OCI-LY7 (cell line): ENCODE measurements at regions not wholly inside any gene's neighbourhood (a gene's known extent, or its start where the extent isn't known, plus 50 kb on each side); places are given as distances from the start of the nearest gene placed in this dataset.

Experiments
- CTCF ChIP-seq: fragments of 200-600 bp; sonication (generic); conservative IDR thresholded peaks from 2 replicates; pipeline ENCODE4 v1.5.1; 2014; ENCODE audit warnings: mild to moderate bottlenecking, antibody characterized with exemption, low read length, moderate library complexity, mixed read lengths
- EZH2phosphoT487 ChIP-seq: fragments of 200-600 bp; sonication (generic); IDR thresholded peaks from 2 replicates; pipeline ENCODE4 v1.6.1; 2018; ENCODE audit warnings: low read depth, borderline replicate concordance, mild to moderate bottlenecking, mixed run types, antibody characterized with exemption, low read length, moderate library complexity, mixed read lengths

DNA sequence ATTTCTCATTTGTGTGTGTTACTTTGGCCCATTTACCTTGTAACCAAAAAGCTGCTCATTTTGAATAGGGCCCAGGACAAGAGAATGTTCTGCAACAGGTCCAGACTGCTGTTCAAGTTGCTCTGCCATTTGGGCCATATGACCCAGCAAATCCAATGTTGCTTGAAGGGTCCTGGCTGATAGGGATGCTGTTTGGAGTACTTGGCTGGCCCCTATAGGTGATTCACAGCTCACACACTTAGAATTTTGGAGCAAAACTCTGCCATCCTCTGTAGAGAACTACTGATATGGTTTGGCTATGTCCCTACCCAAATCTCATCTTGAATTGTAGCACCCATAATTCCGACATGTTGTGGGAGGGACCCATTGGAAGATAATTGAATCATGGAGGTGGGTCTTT, 131.5 kb downstream of the AASDH start:
- TF ChIP-seq CTCF (no peak), EZH2phosphoT487 (no peak)
